Mucosa of descending colon (tissue), 3 donors: ENCODE measurements at regions not wholly inside any gene's neighbourhood (a gene's known extent, or its start where the extent isn't known, plus 50 kb on each side); places are given as distances from the start of the nearest gene placed in this dataset.

Experiments
- ATAC-seq: fragments of 200-7000 bp; cut with Tn5 transposase; one replicate; pipeline ENCODE4 v1.9.1; 2020; ENCODE audit warnings: mild to moderate bottlenecking, moderate library complexity
- DNase-seq, 3 donors: peaks; one replicate each; pipeline ENCODE4 v3.0.0-alpha.2; 2020
- H3K36me3 ChIP-seq: fragments of 200-600 bp; one replicate; pipeline ENCODE4 v1.8.0; 2021; ENCODE audit warnings: low read depth, mild to moderate bottlenecking
- H3K4me1 ChIP-seq: fragments of 200-600 bp; one replicate; pipeline ENCODE4 v1.8.0; 2021; ENCODE audit warnings: low read depth, mild to moderate bottlenecking
- H3K4me3 ChIP-seq: fragments of 200-600 bp; one replicate; pipeline ENCODE4 v1.8.0; 2021; ENCODE audit warnings: mild to moderate bottlenecking
- H3K9me3 ChIP-seq: fragments of 200-600 bp; one replicate; pipeline ENCODE4 v1.8.0; 2021; ENCODE audit warnings: mild to moderate bottlenecking
- CTCF ChIP-seq: fragments of 200-600 bp; IDR thresholded peaks from one replicate; pipeline ENCODE4 v1.8.0; 2022; ENCODE audit warnings: antibody characterized with exemption, mild to moderate bottlenecking
- intact Hi-C, 2 donors: fragments of 100-400 bp; cut with DNase I in 1 of 2; cut with micrococcal nuclease in 1 of 2; formaldehyde crosslinking; loops; one replicate each; pipeline versions ENCODE4 v1.11.0 to v1.11.1; 2022; cut with DNase I, micrococcal nuclease
- donor health status: DM: no; HTN: no; CAD: no; lungs with moderate emphysema.
- donor health status: DM: no; HTN: no; CAD: no.
- donor health status: DM: no; HTN: yes; CAD: no.

GRCh38 chr2:136207030-136207623 lies 89.2 kb upstream of the CXCR4 start:
- intact Hi-C loops, result no loop called here
- DNase-seq, result peak in 2 of 3 donors; percentile 16 to 58

GRCh38 chr2:136206613-136207012 lies 88.7 kb upstream of the CXCR4 start:
- H3K9me3 ChIP-seq, result no peaks in the 10 kb centered on the region
- H3K4me3 ChIP-seq, result no peak overlapping the region
- no peaks in the 10 kb centered on the region for H3K4me1 ChIP-seq
- intact Hi-C loops, result no loop called here
- H3K36me3 ChIP-seq, result no peaks in the 10 kb centered on the region
- ATAC-seq, result peak; percentile 86
- TF ChIP-seq CTCF, result no peak
- peak in 1 of 3 donors; percentile 74 for DNase-seq

More at GRCh38 chr2:136207030-136207623, 89.2 kb upstream of the CXCR4 start:
- Histone ChIP-seq H3K9me3 (no peaks in the 10 kb centered on the region), H3K4me3 (no peak overlapping the region), H3K36me3 (no peaks in the 10 kb centered on the region), H3K4me1 (no peaks in the 10 kb centered on the region)
- no peak for TF ChIP-seq CTCF
- peak; percentile 66 for ATAC-seq

- no peaks in the 10 kb centered on the region for H3K9me3 ChIP-seq
- no peaks in the 10 kb centered on the region for H3K36me3 ChIP-seq
- no peak for TF ChIP-seq CTCF
- ATAC-seq (no peak), DNase-seq (no peak)
- H3K4me3 ChIP-seq, result no peak overlapping the region
- H3K4me1 ChIP-seq, result no peaks in the 10 kb centered on the region
- intact Hi-C loops, result no loop called here
Measured at GRCh38 chr2:136205615-136206014, 87.7 kb upstream of the CXCR4 start.

GRCh38 chr2:136204971-136205370 lies 87.0 kb upstream of the CXCR4 start:
- no peaks in the 10 kb centered on the region for H3K36me3 ChIP-seq
- no peak overlapping the region for H3K4me3 ChIP-seq
- DNase-seq, result no peak
- ATAC-seq, result no peak
- H3K4me1 ChIP-seq, result no peaks in the 10 kb centered on the region
- no peaks in the 10 kb centered on the region for H3K9me3 ChIP-seq
- intact Hi-C loops, result no loop called here
- TF ChIP-seq CTCF, result no peak

- H3K4me1 ChIP-seq, result no peaks in the 10 kb centered on the region
- DNase-seq, result no peak
- no peak for TF ChIP-seq CTCF
- H3K36me3 ChIP-seq, result no peaks in the 10 kb centered on the region
- H3K9me3 ChIP-seq, result no peaks in the 10 kb centered on the region
- intact Hi-C loops, result no loop called here
- ATAC-seq, result no peak
- H3K4me3 ChIP-seq, result no peak overlapping the region
Measured at GRCh38 chr2:136195226-136195625, 77.3 kb upstream of the CXCR4 start.

DNA sequence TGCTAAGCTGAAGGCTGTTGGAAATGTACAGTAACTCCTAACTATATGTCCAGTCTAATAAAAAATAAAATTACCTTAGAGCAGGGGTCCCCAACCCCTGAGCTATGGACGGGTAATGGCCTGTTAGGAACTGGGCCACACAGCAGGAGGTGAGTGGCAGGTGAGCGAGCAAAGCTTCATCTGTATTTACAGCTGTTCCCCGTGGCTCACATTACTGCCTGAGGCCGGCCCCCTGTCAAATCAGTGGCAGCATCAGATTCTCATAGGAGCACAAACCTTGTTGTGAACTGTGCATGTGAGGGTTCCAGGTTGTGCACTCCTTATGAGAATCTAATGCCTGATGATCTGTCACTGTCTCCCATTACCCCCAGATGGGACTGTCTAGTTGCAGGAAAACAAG lies 73.1 kb upstream of the CXCR4 start:
- no peaks in the 10 kb centered on the region for H3K36me3 ChIP-seq
- no peak for DNase-seq
- intact Hi-C loops, result no loop called here
- no peak for TF ChIP-seq CTCF
- H3K4me3 ChIP-seq, result no peak overlapping the region
- ATAC-seq, result no peak
- no peaks in the 10 kb centered on the region for H3K4me1 ChIP-seq
- no peaks in the 10 kb centered on the region for H3K9me3 ChIP-seq
